Motor neuron (in vitro differentiated cells): ENCODE measurements at regions not wholly inside any gene's neighbourhood (a gene's known extent, or its start where the extent isn't known, plus 50 kb on each side); places are given as distances from the start of the nearest gene placed in this dataset.

Experiments
- ATAC-seq, 8 experiments: fragments of 200-7000 bp; cut with Tn5 transposase; replicated peaks in 6 of 8; 2 replicates each; pipeline ENCODE4 v1.8.0; 2021; ENCODE audit warnings: mild to moderate bottlenecking in 8 of 8, moderate library complexity in 8 of 8
- H3K27ac ChIP-seq, 2 donors: fragments of 250-450 bp; sonication (Bioruptor Pico); 2 replicates each; pipeline ENCODE4 v1.9.0; 2021; ENCODE audit warnings: antibody characterized with exemption in 2 of 2, mild to moderate bottlenecking in 2 of 2, moderate library complexity in 1 of 2
- H3K4me1 ChIP-seq, 2 donors: fragments of 250-450 bp; sonication (Bioruptor Pico); replicated peaks in 1 of 2; 2 replicates each; pipeline ENCODE4 v1.6.1; 2021; ENCODE audit warnings: antibody characterized with exemption in 2 of 2, mild to moderate bottlenecking in 2 of 2, moderate library complexity in 1 of 2
- H3K4me3 ChIP-seq, 5 donors: fragments of 250-450 bp; sonication (Bioruptor Pico); 2 replicates each; pipeline ENCODE4 v1.9.0; 2021; ENCODE audit warnings: antibody characterized with exemption in 5 of 5, mild to moderate bottlenecking in 5 of 5, moderate library complexity in 4 of 5
- whole genome bisulfite sequencing, 10 experiments: fragments of 450-650 bp; shearing (Covaris generic); methylation state at CpG; one replicate each; pipeline ENCODE4 v1.0.0; 2022; 5-methylcytosine and 5-hydroxymethylcytosine counted together
- in situ Hi-C, 9 experiments: fragments of 400-800 bp; cut with MboI; loops; one replicate each; pipeline ENCODE4 v1.15.0; 2021; ENCODE audit warnings: low sequenced_read_pairs in 9 of 9, low pct_unique_long_range_greater_than_20kb in 2 of 9; ENCODE audit not compliant: unreplicated experiment in 9 of 9

DNA sequence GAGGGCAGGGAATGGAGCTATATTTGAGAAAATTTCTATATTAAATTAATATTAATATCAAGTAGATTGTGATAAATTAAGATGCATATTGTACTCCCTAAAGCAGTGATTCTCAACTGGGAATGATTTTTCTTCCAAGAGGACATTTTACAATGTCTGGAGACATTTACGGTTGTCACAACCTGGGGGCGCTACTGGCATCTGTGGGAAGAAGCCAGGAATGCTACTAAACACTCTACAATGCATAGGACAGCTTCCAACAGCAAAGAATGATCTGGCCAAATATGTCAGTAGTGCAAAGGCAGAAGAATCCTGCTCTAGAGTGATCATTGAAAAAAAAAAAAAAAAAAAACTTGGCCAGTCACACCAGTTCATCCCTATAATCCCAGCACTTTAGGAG is 100.0 kb downstream of the LSM5 start:
- in situ Hi-C loops, result no loop called here

GRCh38 chr7:32385316-32385956 is 104.7 kb downstream of the LSM5 start:
- Histone ChIP-seq H3K4me3 (no peak overlapping the region), H3K27ac (no peak overlapping the region), H3K4me1 (no peaks in the 10 kb centered on the region)
- 20 to 100% (median 74%) methylated on average over 1 to 2 of the region's 2 CpGs; no CpG with 5 or more reads in 3 of the 10 experiments for WGBS, 10 experiments
- in situ Hi-C loops, result no loop called here
- ATAC-seq, result no peak

More for the DNA sequence above, 100.0 kb downstream of the LSM5 start:
- H3K27ac ChIP-seq, result no peak overlapping the region
- WGBS, 10 experiments, result 0 to 68% (median 11%) methylated on average over 1 to 2 of the region's 2 CpGs; no CpG with 5 or more reads in 4 of the 10 experiments
- no peak overlapping the region for H3K4me3 ChIP-seq
- no peak for ATAC-seq
- no peaks in the 10 kb centered on the region for H3K4me1 ChIP-seq

- Histone ChIP-seq H3K4me3 (no peak overlapping the region), H3K4me1 (no peaks in the 10 kb centered on the region), H3K27ac (no peak overlapping the region)
- no peak for ATAC-seq
- WGBS, 10 experiments, result 21 to 100% (median 65%) methylated on average over 1 to 4 of the region's 4 CpGs; no CpG with 5 or more reads in 3 of the 10 experiments
- in situ Hi-C loops, result no loop called here
Observed at GRCh38 chr7:32381024-32381601, 109.1 kb downstream of the LSM5 start.

DNA sequence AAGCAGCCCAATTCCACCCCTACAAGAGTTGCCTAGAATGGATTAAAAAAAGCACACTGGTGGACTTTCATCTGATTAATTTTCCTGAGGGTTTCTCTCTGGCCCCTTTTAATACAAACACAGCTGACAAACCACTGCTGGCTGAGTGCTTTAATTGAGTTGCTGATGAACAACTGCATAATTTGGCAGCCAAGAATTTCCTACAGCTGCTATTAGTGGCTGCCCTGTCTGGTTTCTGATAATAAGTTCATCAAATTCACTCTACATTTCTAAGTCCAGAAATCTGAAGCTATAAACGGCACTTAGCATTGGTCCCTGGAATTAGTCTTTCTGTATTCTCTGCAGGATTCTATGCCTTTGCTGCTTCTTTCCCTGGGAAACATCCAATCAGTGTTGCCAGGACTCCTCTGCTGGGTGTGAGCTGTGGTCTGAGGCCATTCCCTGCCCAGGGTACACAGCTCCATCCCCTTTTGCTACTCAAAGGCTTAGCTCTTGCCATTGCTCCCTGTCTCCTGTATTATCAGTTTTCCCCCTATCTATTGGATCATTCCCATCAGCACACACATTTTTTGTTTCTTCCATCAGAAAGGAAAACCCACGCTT is 110.6 kb downstream of the LSM5 start:
- Histone ChIP-seq H3K4me3 (no peak overlapping the region), H3K27ac (no peak overlapping the region), H3K4me1 (no peaks in the 10 kb centered on the region)
- in situ Hi-C loops, result no loop called here
- peak in 1 of 8 experiments; percentile 54 for ATAC-seq
- WGBS, 10 experiments, result 7 to 80% (median 50%) methylated on average over 1 to 2 of the region's 2 CpGs

DNA sequence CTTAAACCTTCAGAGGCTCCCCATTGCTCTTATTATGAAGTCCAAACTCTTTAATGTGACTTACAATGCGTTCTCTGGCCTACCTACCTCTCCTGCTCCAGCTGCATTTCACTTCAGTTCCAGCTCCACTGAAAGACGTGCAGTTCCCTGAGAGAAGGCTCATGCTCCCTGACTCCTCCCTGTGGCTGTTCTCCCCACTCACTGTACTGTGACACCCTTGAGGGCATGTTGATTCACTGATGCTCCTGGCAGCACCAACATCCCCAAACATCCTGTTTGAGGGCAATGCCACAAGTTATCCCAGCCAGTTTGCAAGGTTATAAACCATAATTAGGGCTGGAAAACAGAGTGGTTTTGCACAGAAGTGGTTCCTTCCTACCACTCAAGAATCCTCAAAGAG is 111.2 kb downstream of the LSM5 start:
- WGBS, 10 experiments, result 0 to 80% (median 39%) methylated on average over 1 to 2 of the region's 2 CpGs; no CpG with 5 or more reads in 6 of the 10 experiments
- in situ Hi-C loops, result no loop called here
- Histone ChIP-seq H3K4me3 (no peak overlapping the region), H3K27ac (no peak overlapping the region), H3K4me1 (no peaks in the 10 kb centered on the region)
- ATAC-seq, result peak in 2 of 8 experiments; percentile 25 to 62

DNA sequence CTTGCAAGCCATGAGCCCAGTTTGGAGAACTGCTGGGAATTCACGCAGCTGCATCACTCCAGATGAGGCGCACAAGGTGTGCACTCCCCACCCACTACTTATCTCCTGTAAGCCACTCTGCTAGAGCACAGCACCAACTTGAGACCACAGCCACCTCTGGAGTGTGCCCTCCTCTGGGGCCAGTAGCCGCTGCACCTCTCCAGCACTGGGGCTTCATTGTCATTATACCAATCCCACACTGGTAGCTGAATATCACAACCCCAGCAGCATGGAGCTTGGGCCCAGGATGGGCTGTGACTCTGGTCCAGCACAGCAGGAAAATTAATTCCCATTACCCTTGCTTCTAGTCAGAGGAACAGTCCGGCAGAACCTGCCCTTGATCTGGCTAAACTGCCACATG is 125.6 kb downstream of the LSM5 start:
- in situ Hi-C loops, result loop anchor here in 3 of 9 experiments (25.0 kb wide), 1 partner anchor 152 kb away; no protein-coding TSS in a partner anchor
- 50 to 100% (median 96%) methylated on average over 1 to 2 of the region's 4 CpGs; no CpG with 5 or more reads in 7 of the 10 experiments for WGBS, 10 experiments

DNA sequence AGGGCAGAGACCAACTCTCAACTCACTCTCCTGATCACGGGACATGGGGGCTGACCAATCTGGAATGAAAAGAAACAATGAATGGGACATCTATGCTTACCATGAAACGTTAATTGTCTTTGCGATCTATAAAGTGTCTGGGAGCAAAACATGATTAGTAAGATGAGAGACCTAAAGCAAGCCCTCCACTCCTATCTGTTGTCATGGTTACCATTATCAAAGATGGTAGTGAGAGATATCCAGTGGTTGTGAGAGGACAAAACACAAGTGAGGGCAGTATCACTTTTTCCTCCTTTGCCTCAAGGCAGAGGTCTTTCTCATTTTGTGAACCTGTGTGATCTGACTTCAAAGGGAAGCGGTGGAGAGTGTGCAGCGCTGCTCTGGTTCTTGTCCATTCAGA is 130.1 kb downstream of the LSM5 start:
- H3K4me1 ChIP-seq, result peaks cover 0 to 4% of the 10 kb centered on the region in 2 donors
- in situ Hi-C loops, result loop anchor here in 3 of 9 experiments (25.0 kb wide), 1 partner anchor 148 kb away; no protein-coding TSS in a partner anchor
- no peak overlapping the region for H3K27ac ChIP-seq
- 0 to 96% (median 82%) methylated on average over 1 to 4 of the region's 5 CpGs; no CpG with 5 or more reads in 2 of the 10 experiments for WGBS, 10 experiments
- H3K4me3 ChIP-seq, result no peak overlapping the region
- no peak for ATAC-seq

More for the DNA sequence above, 125.6 kb downstream of the LSM5 start:
- H3K27ac ChIP-seq, result no peak overlapping the region
- no peaks in the 10 kb centered on the region for H3K4me1 ChIP-seq
- H3K4me3 ChIP-seq, result no peak overlapping the region
- no peak for ATAC-seq

DNA sequence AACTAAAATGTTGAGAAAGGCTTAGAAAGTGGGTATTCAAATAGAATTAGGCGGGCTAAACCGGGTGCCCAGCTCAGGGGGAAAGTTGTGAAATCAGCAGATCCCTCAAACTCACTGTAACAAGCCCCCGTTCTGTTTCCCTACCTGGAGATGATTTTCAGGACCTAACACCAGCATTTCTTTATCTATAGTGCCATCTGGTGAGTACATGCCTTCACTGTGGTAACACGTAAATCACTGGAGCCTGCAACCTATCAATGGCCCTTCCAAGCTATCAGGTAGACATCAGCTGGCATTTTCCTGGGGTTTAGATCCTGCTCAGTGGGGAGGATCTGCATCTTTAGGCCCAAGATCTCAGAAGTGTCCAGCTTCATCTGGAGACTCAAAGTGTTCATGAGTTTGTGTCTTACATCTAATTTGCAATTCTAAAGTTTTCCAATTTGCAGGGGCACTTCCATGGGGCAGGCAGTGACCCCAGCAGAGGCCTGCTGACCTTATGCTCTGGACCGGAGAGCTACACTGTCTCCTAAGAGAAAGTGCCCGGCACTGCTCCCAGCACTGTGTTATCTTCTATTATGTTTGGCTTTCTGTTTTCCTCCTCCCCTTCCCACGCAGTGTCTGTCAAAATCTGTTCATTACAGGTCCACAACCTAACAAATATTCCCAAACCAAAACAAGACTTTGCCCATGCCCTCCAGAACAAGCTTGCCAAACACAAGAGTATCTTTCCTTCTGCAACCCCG is 132.5 kb downstream of the LSM5 start:
- peak in 3 of 8 experiments; percentile 72 to 84 (median 76) for ATAC-seq

DNA sequence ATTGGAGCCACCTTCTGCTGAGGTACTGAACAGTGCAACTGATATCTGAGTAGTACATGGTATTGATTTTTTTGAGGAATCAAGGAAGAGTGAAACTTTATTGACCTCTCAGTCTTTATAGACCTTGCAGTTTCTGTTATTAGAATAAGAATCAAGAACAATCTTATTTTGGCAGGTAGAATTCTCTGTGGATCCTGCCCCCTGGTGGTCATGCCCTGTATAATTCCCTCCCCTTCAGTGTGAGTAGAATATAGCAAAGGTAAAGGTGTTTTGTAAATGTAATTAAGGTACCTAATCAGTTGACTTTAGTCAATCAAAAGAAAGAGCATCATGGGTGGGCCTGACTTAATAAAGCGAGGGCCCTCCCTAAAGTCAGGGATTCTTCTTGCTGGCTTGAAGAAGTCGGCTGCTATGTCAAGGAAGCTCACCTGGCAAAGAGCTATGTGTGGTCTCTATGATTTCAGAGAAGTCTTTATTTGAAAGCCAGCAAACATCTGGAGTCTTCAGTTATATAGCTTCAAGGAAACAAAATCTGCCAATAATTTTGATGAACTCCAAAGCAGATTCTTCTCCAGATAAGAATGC is 142.8 kb downstream of the LSM5 start:
- no peak for ATAC-seq
- H3K4me3 ChIP-seq, result no peak overlapping the region
- no peaks in the 10 kb centered on the region for H3K4me1 ChIP-seq
- H3K27ac ChIP-seq, result no peak overlapping the region
- 13 to 100% (median 64%) methylated on average over 1 to 2 of the region's 2 CpGs; no CpG with 5 or more reads in 2 of the 10 experiments for WGBS, 10 experiments
- in situ Hi-C loops, result no loop called here

More for the DNA sequence above, 132.5 kb downstream of the LSM5 start:
- H3K4me1 ChIP-seq, result peaks cover 0 to 4% of the 10 kb centered on the region in 2 donors
- 17 to 100% (median 39%) methylated on average over 1 to 7 of the region's 8 CpGs for WGBS, 10 experiments
- H3K27ac ChIP-seq, result no peak overlapping the region
- no peak overlapping the region for H3K4me3 ChIP-seq
- in situ Hi-C loops, result loop anchor here in 4 of 9 experiments (10.0 to 25.0 kb wide), 2 partner anchors 143 to 145 kb away; no protein-coding TSS in a partner anchor

DNA sequence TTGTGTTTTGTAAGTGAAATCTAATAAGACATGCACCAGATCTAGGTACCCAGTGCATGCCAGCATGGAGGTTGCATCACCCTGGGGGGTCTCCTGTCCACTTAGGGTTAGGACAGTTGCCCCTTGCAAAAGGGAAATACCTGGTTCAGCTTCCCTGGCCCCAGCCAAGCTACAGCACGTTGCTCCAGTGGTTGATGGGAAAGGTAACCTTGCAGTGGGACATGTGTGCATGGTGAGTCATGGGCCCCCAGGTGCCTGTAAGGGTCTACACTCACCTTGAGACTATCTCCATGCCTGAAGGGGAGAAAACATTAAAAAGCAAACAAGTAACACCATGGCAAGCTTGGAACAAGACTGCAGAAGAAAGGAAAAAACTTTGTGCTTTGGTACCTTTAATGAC is 143.9 kb downstream of the LSM5 start:
- in situ Hi-C loops, result no loop called here
- no peak overlapping the region for H3K4me3 ChIP-seq
- no peak overlapping the region for H3K27ac ChIP-seq
- H3K4me1 ChIP-seq, result no peaks in the 10 kb centered on the region
- 0 to 43% (median 10%) methylated on average over 1 of the region's 1 CpG; no CpG with 5 or more reads in 6 of the 10 experiments for WGBS, 10 experiments
- ATAC-seq, result no peak

DNA sequence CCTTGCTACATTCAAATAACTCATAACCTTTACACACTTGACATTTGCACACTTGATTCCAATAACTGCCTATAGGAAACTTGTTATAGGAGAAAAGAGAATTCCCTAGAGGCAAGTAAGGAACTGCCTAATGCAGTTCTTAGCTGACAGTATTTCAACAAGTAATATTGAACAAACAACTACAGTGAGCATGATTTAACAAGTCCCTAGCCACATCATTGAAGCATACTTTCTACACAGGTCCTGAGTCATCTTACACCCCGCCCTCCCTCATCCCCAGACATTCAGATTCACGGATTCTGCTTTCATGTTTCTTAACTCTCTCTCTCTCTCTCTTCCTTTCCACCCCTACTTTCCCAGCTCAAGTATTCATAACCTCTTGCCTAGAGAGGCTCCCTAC is 153.5 kb downstream of the LSM5 start:
- Histone ChIP-seq H3K27ac (no peak overlapping the region), H3K4me3 (no peak overlapping the region), H3K4me1 (no peaks in the 10 kb centered on the region)
- in situ Hi-C loops, result no loop called here
- WGBS, 10 experiments, result 0 to 88% (median 52%) methylated on average over 1 to 2 of the region's 2 CpGs; no CpG with 5 or more reads in 2 of the 10 experiments
- peak in 3 of 8 experiments; percentile 38 to 82 (median 73) for ATAC-seq

DNA sequence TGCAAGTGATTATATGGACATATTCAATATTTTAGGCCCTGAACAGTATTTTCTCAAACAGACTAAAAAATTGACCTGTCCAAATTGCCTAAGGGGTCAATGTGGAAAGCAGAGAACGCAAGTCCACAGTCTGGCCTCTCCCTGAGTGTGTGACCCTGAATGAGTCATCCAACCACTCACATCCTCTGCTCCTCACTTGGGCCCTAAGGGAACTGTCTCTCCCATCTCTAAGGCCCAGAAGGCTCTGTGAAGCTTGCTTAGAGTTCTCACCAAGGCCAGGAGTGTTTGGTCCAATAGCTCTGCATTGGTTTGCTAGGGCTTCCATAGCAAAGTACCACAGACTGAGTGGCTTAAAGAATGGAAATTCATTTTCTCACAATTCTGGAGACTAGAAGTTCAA is 155.1 kb downstream of the LSM5 start:
- H3K4me3 ChIP-seq, result no peak overlapping the region
- WGBS, 10 experiments, result 0 to 100% (median 62%) methylated on average over 1 of the region's 1 CpG; no CpG with 5 or more reads in 4 of the 10 experiments
- in situ Hi-C loops, result no loop called here
- H3K27ac ChIP-seq, result no peak overlapping the region
- H3K4me1 ChIP-seq, result no peaks in the 10 kb centered on the region
- peak in 3 of 8 experiments; percentile 88 to 95 (median 90) for ATAC-seq
